ENCODE measurements at regions not wholly inside any gene's neighbourhood (a gene's known extent, or its start where the extent isn't known, plus 50 kb on each side); places are given as distances from the start of the nearest gene placed in this dataset.
A peak's percentile ranks its signal among the peaks of the same experiment; 100 is the strongest.
"Not testable (repeated sequence)": the region's sequence is repeated elsewhere in the genome, so short reads cannot be mapped to it uniquely, and the experiment has no call there.

DNA sequence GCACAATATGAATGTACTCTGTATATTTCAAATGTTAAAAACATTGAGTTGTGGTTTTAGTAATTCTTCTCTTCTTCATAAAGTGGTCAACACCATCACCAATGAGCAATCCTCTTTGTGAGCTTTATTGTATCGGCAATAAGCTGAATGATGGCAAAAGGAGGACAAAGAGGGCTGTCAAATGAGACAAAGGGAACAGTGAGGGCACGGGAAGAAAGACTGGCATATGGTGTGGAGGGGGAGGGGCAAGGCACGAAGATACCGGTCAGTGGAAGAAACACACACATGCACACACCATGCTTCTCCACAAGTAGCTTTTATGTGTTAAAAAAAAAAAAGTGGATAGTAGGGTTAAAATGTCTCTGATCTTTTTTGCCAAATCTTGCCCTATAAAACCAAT is 506.8 kb upstream of the CITED2 start:
- peaks cover 17% of the 10 kb centered on the region for H3F3A ChIP-seq (ENCODE audit: low read depth)
- no peak overlapping the region for H3K4me3 Mint-ChIP-seq

DNA sequence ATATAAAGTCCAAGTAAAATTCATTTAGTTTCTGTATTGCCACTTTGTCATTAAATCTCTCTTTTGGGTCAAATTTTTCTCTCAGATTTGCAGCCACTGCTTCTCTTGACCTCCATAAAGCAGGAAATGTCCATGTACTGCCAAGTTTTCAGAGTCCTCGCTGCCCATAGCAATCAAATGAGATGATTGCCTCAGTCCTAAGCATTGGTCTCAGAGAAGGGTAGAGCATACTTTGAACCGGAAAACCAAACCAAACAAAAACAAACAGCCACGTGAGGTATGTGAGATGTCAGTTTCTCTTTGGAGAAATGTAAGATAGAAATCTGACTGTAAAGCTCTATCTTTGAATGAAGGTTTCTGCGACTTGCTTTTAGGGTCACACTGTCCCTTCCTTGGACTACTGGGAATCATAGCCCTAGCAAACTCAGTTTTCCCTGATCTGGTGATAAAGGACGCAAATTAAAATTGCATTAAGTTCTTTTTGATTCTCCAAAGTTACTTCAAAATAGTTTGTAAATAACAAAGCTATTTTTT is 505.4 kb upstream of the CITED2 start:
- H3K9me3 ChIP-seq (ENCODE audit: low read depth): no peaks in the 10 kb centered on the region
- H3K27ac ChIP-seq: no peak overlapping the region
- no peak overlapping the region for H2AFZ ChIP-seq (replicated peaks)
- Mint-ChIP-seq H3K36me3 (peaks cover 9% of the 10 kb centered on the region), H3K27ac (peak overlapping the region; percentile 80), H3K4me1 (peaks cover 44% of the 10 kb centered on the region), H3K9me3 (peaks cover 11% of the 10 kb centered on the region), H3K4me3 (no peak overlapping the region), H3K27me3 (ENCODE audit: insufficient read depth, low read depth) (peaks cover 6% of the 10 kb centered on the region)
- H3K4me1 ChIP-seq: peaks cover 49% of the 10 kb centered on the region
- no peaks in the 10 kb centered on the region for H4K20me1 ChIP-seq (ENCODE audit: low read depth)
- TF ChIP-seq EZH2phosphoT487 (IDR thresholded peaks at IDR 0.05) (no peak), EZH2 (IDR thresholded peaks at IDR 0.05) (no peak)
- TF ChIP-seq, protein P1, sequence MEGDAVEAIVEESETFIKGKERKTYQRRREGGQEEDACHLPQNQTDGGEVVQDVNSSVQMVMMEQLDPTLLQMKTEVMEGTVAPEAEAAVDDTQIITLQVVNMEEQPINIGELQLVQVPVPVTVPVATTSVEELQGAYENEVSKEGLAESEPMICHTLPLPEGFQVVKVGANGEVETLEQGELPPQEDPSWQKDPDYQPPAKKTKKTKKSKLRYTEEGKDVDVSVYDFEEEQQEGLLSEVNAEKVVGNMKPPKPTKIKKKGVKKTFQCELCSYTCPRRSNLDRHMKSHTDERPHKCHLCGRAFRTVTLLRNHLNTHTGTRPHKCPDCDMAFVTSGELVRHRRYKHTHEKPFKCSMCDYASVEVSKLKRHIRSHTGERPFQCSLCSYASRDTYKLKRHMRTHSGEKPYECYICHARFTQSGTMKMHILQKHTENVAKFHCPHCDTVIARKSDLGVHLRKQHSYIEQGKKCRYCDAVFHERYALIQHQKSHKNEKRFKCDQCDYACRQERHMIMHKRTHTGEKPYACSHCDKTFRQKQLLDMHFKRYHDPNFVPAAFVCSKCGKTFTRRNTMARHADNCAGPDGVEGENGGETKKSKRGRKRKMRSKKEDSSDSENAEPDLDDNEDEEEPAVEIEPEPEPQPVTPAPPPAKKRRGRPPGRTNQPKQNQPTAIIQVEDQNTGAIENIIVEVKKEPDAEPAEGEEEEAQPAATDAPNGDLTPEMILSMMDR (IDR thresholded peaks at IDR 0.05): no peak
- DNase-seq (ENCODE audit: low spot score): no peak
- no peak overlapping the region for H3K4me2 ChIP-seq
- H3K4me3 ChIP-seq: no peak overlapping the region
- no peak overlapping the region for H3K9ac ChIP-seq
- H3K79me2 ChIP-seq (ENCODE audit: low read depth): no peaks in the 10 kb centered on the region
- H3K27me3 ChIP-seq: no peaks in the 10 kb centered on the region
- no peaks in the 10 kb centered on the region for H3K36me3 ChIP-seq
- peaks cover 17% of the 10 kb centered on the region for H3F3A ChIP-seq (ENCODE audit: low read depth)

More for the DNA sequence above, 506.8 kb upstream of the CITED2 start:
- Mint-ChIP-seq H3K27me3 (ENCODE audit: insufficient read depth, low read depth) (peaks cover 6% of the 10 kb centered on the region), H3K9me3 (peaks cover 11% of the 10 kb centered on the region), H3K36me3 (peaks cover 8% of the 10 kb centered on the region), H3K27ac (peak overlapping the region; percentile 93), H3K4me1 (peaks cover 55% of the 10 kb centered on the region)
- Histone ChIP-seq H4K20me1 (ENCODE audit: low read depth) (no peaks in the 10 kb centered on the region), H3K9me3 (ENCODE audit: low read depth) (no peaks in the 10 kb centered on the region), H2AFZ (replicated peaks) (no peak overlapping the region), H3K79me2 (ENCODE audit: low read depth) (no peaks in the 10 kb centered on the region), H3K27ac (no peak overlapping the region), H3K27me3 (no peaks in the 10 kb centered on the region), H3K9ac (no peak overlapping the region), H3K4me3 (no peak overlapping the region), H3K36me3 (no peaks in the 10 kb centered on the region), H3K4me2 (peak overlapping the region; percentile 16), H3K4me1 (peaks cover 60% of the 10 kb centered on the region)
- peak; percentile 56 for DNase-seq (ENCODE audit: low spot score)
- TF ChIP-seq EZH2phosphoT487 (IDR thresholded peaks at IDR 0.05): no peak
- TF ChIP-seq, protein P1 (IDR thresholded peaks at IDR 0.05): no peak
- TF ChIP-seq EZH2 (IDR thresholded peaks at IDR 0.05): no peak

- H3K9me3 Mint-ChIP-seq: peaks cover 11% of the 10 kb centered on the region
- not testable (repeated sequence) for H3K36me3 ChIP-seq; H3K27me3 ChIP-seq; H3K27me3 Mint-ChIP-seq (ENCODE audit: insufficient read depth, low read depth); DNase-seq (ENCODE audit: low spot score); H3K9me3 ChIP-seq (ENCODE audit: low read depth); H3K36me3 Mint-ChIP-seq; H3K4me2 ChIP-seq; H3K79me2 ChIP-seq (ENCODE audit: low read depth); H3K27ac ChIP-seq; H2AFZ ChIP-seq (replicated peaks); H3K4me3 Mint-ChIP-seq; H3K4me3 ChIP-seq; H3K9ac ChIP-seq; H4K20me1 ChIP-seq (ENCODE audit: low read depth)
- H3F3A ChIP-seq (ENCODE audit: low read depth): peaks cover 16% of the 10 kb centered on the region
- peak overlapping the region; percentile 46 for H3K27ac Mint-ChIP-seq
- H3K4me1 Mint-ChIP-seq: peaks cover 38% of the 10 kb centered on the region
- peaks cover 43% of the 10 kb centered on the region for H3K4me1 ChIP-seq
Observed at GRCh38 chr6:139879241-139879640, 504.8 kb upstream of the CITED2 start.

GRCh38 chr6:139877828-139878405 is 503.5 kb upstream of the CITED2 start:
- Histone ChIP-seq H3K4me1 (peaks cover 30% of the 10 kb centered on the region), H3K27ac (no peak overlapping the region), H3K79me2 (ENCODE audit: low read depth) (no peaks in the 10 kb centered on the region), H3K36me3 (no peaks in the 10 kb centered on the region), H3F3A (ENCODE audit: low read depth) (peaks cover 7% of the 10 kb centered on the region), H3K9ac (no peak overlapping the region), H3K4me2 (no peak overlapping the region), H4K20me1 (ENCODE audit: low read depth) (no peaks in the 10 kb centered on the region), H2AFZ (replicated peaks) (no peak overlapping the region), H3K27me3 (no peaks in the 10 kb centered on the region), H3K9me3 (ENCODE audit: low read depth) (no peaks in the 10 kb centered on the region), H3K4me3 (no peak overlapping the region)
- Mint-ChIP-seq H3K9me3 (peaks cover 11% of the 10 kb centered on the region), H3K4me1 (peaks cover 25% of the 10 kb centered on the region), H3K4me3 (no peak overlapping the region), H3K27me3 (ENCODE audit: insufficient read depth, low read depth) (peaks cover 6% of the 10 kb centered on the region), H3K36me3 (peaks cover 9% of the 10 kb centered on the region), H3K27ac (peak overlapping the region; percentile 53)
- TF ChIP-seq, protein P1 (IDR thresholded peaks at IDR 0.05): no peak
- TF ChIP-seq EZH2 (IDR thresholded peaks at IDR 0.05): no peak
- TF ChIP-seq EZH2phosphoT487 (IDR thresholded peaks at IDR 0.05): no peak
- no peak for DNase-seq (ENCODE audit: low spot score)
